GM18867 (cell line): ENCODE measurements at regions not wholly inside any gene's neighbourhood (a gene's known extent, or its start where the extent isn't known, plus 50 kb on each side); places are given as distances from the start of the nearest gene placed in this dataset.
"Not testable (repeated sequence)": the region's sequence is repeated elsewhere in the genome, so short reads cannot be mapped to it uniquely, and the experiment has no call there.

Experiments
- ATAC-seq: cut with Tn5 transposase; IDR thresholded peaks from one replicate; pipeline ENCODE4 v1.9.1; 2021; ENCODE audit warnings: mild to moderate bottlenecking, moderate library complexity; ENCODE audit not compliant: unreplicated experiment

GRCh38 chr2:13654416-13654815 lies 937.7 kb downstream of the TRIB2 start:
- no peak for ATAC-seq

- ATAC-seq = no peak
These were observed 943.5 kb downstream of the TRIB2 start for GRCh38 chr2:13660231-13660630.

- ATAC-seq = no peak
These were observed 945.3 kb downstream of the TRIB2 start for GRCh38 chr2:13662055-13662454.

GRCh38 chr2:13666582-13667414 lies 950.1 kb downstream of the TRIB2 start:
- ATAC-seq = peak; percentile 94

- ATAC-seq = peak; percentile 45
These were observed 950.6 kb downstream of the TRIB2 start for GRCh38 chr2:13667415-13667757.

GRCh38 chr2:13669607-13670006 lies 952.9 kb downstream of the TRIB2 start:
- ATAC-seq = no peak

- not testable (repeated sequence) for ATAC-seq
These were observed 957.1 kb downstream of the TRIB2 start for GRCh38 chr2:13673821-13674220.

GRCh38 chr2:13676269-13676668 lies 956.2 kb upstream of the LRATD1 start:
- peak; percentile 55 for ATAC-seq

GRCh38 chr2:13681936-13682335 lies 950.6 kb upstream of the LRATD1 start:
- no peak for ATAC-seq

- no peak for ATAC-seq
These were observed 949.8 kb upstream of the LRATD1 start for GRCh38 chr2:13682540-13683272.

GRCh38 chr2:13686262-13686661 lies 946.3 kb upstream of the LRATD1 start:
- no peak for ATAC-seq

- no peak for ATAC-seq
These were observed 937.8 kb upstream of the LRATD1 start for GRCh38 chr2:13694673-13695072.

GRCh38 chr2:13696601-13697000 lies 935.9 kb upstream of the LRATD1 start:
- ATAC-seq = no peak

- ATAC-seq = no peak
These were observed 933.7 kb upstream of the LRATD1 start for GRCh38 chr2:13698847-13699246.

- not testable (repeated sequence) for ATAC-seq
These were observed 932.6 kb upstream of the LRATD1 start for GRCh38 chr2:13699939-13700338.

GRCh38 chr2:13711154-13711553 lies 921.4 kb upstream of the LRATD1 start:
- no peak for ATAC-seq

- no peak for ATAC-seq
These were observed 918.1 kb upstream of the LRATD1 start for GRCh38 chr2:13714466-13714865.

- no peak for ATAC-seq
These were observed 906.6 kb upstream of the LRATD1 start for GRCh38 chr2:13725945-13726344.

GRCh38 chr2:13745330-13745729 lies 887.2 kb upstream of the LRATD1 start:
- ATAC-seq = no peak

- no peak for ATAC-seq
These were observed 880.6 kb upstream of the LRATD1 start for GRCh38 chr2:13751955-13752354.

- peak; percentile 91 for ATAC-seq
These were observed 874.1 kb upstream of the LRATD1 start for GRCh38 chr2:13758412-13758811.

- ATAC-seq = peak; percentile 82
These were observed 864.2 kb upstream of the LRATD1 start for GRCh38 chr2:13768274-13768673.
